WTC11 (cell line): ENCODE measurements at regions not wholly inside any gene's neighbourhood (a gene's known extent, or its start where the extent isn't known, plus 50 kb on each side); places are given as distances from the start of the nearest gene placed in this dataset.

Experiments used
- ATAC-seq: fragments of 200-7000 bp; cut with Tn5 transposase; 2 replicates; pipeline ENCODE4 v1.10.0; 2021; ENCODE audit warnings: mild to moderate bottlenecking, moderate library complexity
- CTCF ChIA-PET: fragments of 300-600 bp; sonication (Branson Sonifier 250); formaldehyde crosslinking; loops from one replicate; lab custom pipeline; 2021; ENCODE audit warnings: antibody characterized with exemption; lab: Charles Lee
- POLR2A ChIA-PET: fragments of 350-600 bp; sonication (Branson Sonifier 250); formaldehyde crosslinking; loops from one replicate; lab custom pipeline; 2021; ENCODE audit warnings: antibody characterized with exemption; lab: Charles Lee
- DNase-seq: peaks from one replicate; pipeline ENCODE4 v3.0.0; 2021; ENCODE audit warnings: low spot score
- H3K27ac Mint-ChIP-seq: 2 replicates; pipeline ENCODE4 v1.8.0; 2021; ENCODE audit warnings: mixed read lengths
- H3K27me3 Mint-ChIP-seq: 2 replicates; pipeline ENCODE4 v1.8.0; 2021; ENCODE audit warnings: low read depth, mild to moderate bottlenecking, moderate library complexity, mixed read lengths
- H3K36me3 Mint-ChIP-seq: 2 replicates; pipeline ENCODE4 v1.8.0; 2021; ENCODE audit warnings: mixed read lengths
- H3K4me1 Mint-ChIP-seq: 2 replicates; pipeline ENCODE4 v1.8.0; 2022; ENCODE audit warnings: mixed read lengths
- H3K4me3 Mint-ChIP-seq: 2 replicates; pipeline ENCODE4 v1.8.0; 2021; ENCODE audit warnings: mild to moderate bottlenecking, moderate library complexity, mixed read lengths
- H3K9me3 Mint-ChIP-seq: 2 replicates; pipeline ENCODE4 v1.8.0; 2021; ENCODE audit warnings: mixed read lengths
- AFF4 ChIP-seq: sonication (generic); formaldehyde crosslinking; IDR thresholded peaks from 2 replicates; pipeline ENCODE4 v1.8.1; 2023; ENCODE audit warnings: mild to moderate bottlenecking, missing genetic modification reagents, borderline replicate concordance
- AR ChIP-seq: fragments of 250-450 bp; sonication (Bioruptor Pico); IDR thresholded peaks from 2 replicates; pipeline ENCODE4 v1.9.0; 2021; ENCODE audit warnings: mild to moderate bottlenecking
- ATF6 ChIP-seq: sonication (generic); formaldehyde crosslinking; IDR thresholded peaks from 2 replicates; pipeline ENCODE4 v1.8.1; 2023; ENCODE audit warnings: mild to moderate bottlenecking, missing genetic modification reagents
- CDX4 ChIP-seq: fragments of 250-450 bp; sonication (Bioruptor Pico); IDR thresholded peaks from 2 replicates; pipeline ENCODE4 v1.9.0; 2021; ENCODE audit warnings: moderate library complexity, mild to moderate bottlenecking, inconsistent platforms, borderline replicate concordance
- CTCF ChIP-seq: fragments of 200-600 bp; IDR thresholded peaks from 2 replicates; pipeline ENCODE4 v1.8.0; 2022; ENCODE audit warnings: antibody characterized with exemption
- E2F1 ChIP-seq: sonication (generic); formaldehyde crosslinking; IDR thresholded peaks from 2 replicates; pipeline ENCODE4 v1.8.0; 2022; ENCODE audit warnings: mild to moderate bottlenecking, missing genetic modification reagents
- ERG ChIP-seq: fragments of 250-450 bp; sonication (Bioruptor Pico); IDR thresholded peaks from 2 replicates; pipeline ENCODE4 v1.8.0; 2021; ENCODE audit warnings: mild to moderate bottlenecking
- ETV6 ChIP-seq: sonication (generic); formaldehyde crosslinking; IDR thresholded peaks from 2 replicates; pipeline ENCODE4 v1.8.1; 2022; ENCODE audit warnings: mild to moderate bottlenecking, missing genetic modification reagents
- NFATC4 ChIP-seq: fragments of 250-450 bp; sonication (Bioruptor Pico); IDR thresholded peaks from 2 replicates; pipeline ENCODE4 v1.9.0; 2021; ENCODE audit warnings: mild to moderate bottlenecking
- OVOL2 ChIP-seq: fragments of 250-450 bp; sonication (Bioruptor Pico); IDR thresholded peaks from 2 replicates; pipeline ENCODE4 v1.9.0; 2021; ENCODE audit warnings: mild to moderate bottlenecking, borderline replicate concordance
- TP53 ChIP-seq: sonication (generic); formaldehyde crosslinking; IDR thresholded peaks from 2 replicates; pipeline ENCODE4 v1.8.1; 2023; ENCODE audit warnings: mild to moderate bottlenecking, missing genetic modification reagents
- ZBTB43 ChIP-seq: sonication (generic); formaldehyde crosslinking; IDR thresholded peaks from 2 replicates; pipeline ENCODE4 v1.8.1; 2023; ENCODE audit warnings: mild to moderate bottlenecking, missing genetic modification reagents
- ZNF232 ChIP-seq: sonication (generic); formaldehyde crosslinking; IDR thresholded peaks from 2 replicates; pipeline ENCODE4 v1.8.0; 2022; ENCODE audit warnings: mild to moderate bottlenecking, missing genetic modification reagents
- ZNF532 ChIP-seq: fragments of 250-450 bp; sonication (Bioruptor Pico); IDR thresholded peaks from 2 replicates; pipeline ENCODE4 v1.9.0; 2021; ENCODE audit warnings: mild to moderate bottlenecking, borderline replicate concordance

- TF ChIP-seq ERG (CRISPR knock-in tag) = no peak
Observed at GRCh38 chr15:37249249-37249648, 148.9 kb upstream of the MEIS2 start (continued).

- ChIA-PET POLR2A (no interaction called here), CTCF (interaction anchor here (0.6 to 1.2 kb wide), 3 partner anchors 118 to 628 kb away, joined by 3 to 5 read pairs (median 4); no protein-coding TSS in a partner anchor)
- Mint-ChIP-seq H3K4me3 (no peak overlapping the region), H3K9me3 (no peaks in the 10 kb centered on the region), H3K27me3 (no peaks in the 10 kb centered on the region), H3K27ac (no peak overlapping the region), H3K36me3 (no peaks in the 10 kb centered on the region), H3K4me1 (no peaks in the 10 kb centered on the region)
- ATAC-seq (no peak), DNase-seq (no peak)
- TF ChIP-seq OVOL2 (CRISPR knock-in tag) (no peak), ERG (CRISPR knock-in tag) (no peak), AFF4 (CRISPR knock-in tag) (no peak), ZNF532 (no peak), ATF6 (CRISPR knock-in tag) (no peak), CTCF (no peak), ETV6 (no peak), ZBTB43 (CRISPR knock-in tag) (no peak), TP53 (CRISPR knock-in tag) (no peak), E2F1 (CRISPR knock-in tag) (no peak), NFATC4 (CRISPR knock-in tag) (no peak), AR (CRISPR knock-in tag) (no peak), CDX4 (CRISPR knock-in tag) (no peak), ZNF232 (no peak)
Observed at GRCh38 chr15:37252530-37252929, 152.2 kb upstream of the MEIS2 start.
